ENCODE measurements at regions not wholly inside any gene's neighbourhood (a gene's known extent, or its start where the extent isn't known, plus 50 kb on each side); places are given as distances from the start of the nearest gene placed in this dataset.

DNA sequence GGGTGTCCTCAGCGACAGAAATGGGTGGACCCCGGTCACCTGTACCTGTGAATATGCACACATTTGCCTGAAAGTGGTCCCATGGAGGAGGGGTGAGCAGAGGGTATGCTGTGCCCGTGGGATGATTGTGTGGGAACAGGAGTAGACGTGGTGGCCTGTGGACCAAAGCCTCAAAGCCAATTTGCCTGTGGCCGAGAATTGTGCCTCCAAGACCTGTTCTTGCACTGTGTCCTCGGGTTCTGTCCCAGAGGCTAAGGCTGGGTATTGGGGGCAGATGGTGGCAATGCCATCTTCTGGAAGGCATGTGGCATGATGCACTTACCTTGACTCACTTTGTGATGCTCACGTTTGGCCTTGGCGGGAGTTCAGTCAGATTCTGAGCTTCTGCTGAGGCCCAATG lies 351.0 kb downstream of the TCERG1L start:
- intact Hi-C loops (cut with micrococcal nuclease; ENCODE audit: unreplicated experiment) = no loop called here
- Mint-ChIP-seq H3K4me1 (ENCODE audit: low read depth, unreplicated experiment) (no peaks in the 10 kb centered on the region), H3K27ac (ENCODE audit: unreplicated experiment) (no peak overlapping the region), H3K9me3 (ENCODE audit: low read depth, unreplicated experiment) (peaks cover 6% of the 10 kb centered on the region), H3K27me3 (ENCODE audit: unreplicated experiment) (no peaks in the 10 kb centered on the region), H3K4me3 (ENCODE audit: low read depth, unreplicated experiment) (no peak overlapping the region), H3K36me3 (ENCODE audit: insufficient read depth, unreplicated experiment) (no peaks in the 10 kb centered on the region)
- CTCF ChIA-PET = no interaction called here
- DNase-seq = no peak
- TF ChIP-seq CTCF (IDR thresholded peaks at IDR 0.05; ENCODE audit: unreplicated experiment) = no peak
- BruUV-seq (replicated peaks) = no TSS peak

DNA sequence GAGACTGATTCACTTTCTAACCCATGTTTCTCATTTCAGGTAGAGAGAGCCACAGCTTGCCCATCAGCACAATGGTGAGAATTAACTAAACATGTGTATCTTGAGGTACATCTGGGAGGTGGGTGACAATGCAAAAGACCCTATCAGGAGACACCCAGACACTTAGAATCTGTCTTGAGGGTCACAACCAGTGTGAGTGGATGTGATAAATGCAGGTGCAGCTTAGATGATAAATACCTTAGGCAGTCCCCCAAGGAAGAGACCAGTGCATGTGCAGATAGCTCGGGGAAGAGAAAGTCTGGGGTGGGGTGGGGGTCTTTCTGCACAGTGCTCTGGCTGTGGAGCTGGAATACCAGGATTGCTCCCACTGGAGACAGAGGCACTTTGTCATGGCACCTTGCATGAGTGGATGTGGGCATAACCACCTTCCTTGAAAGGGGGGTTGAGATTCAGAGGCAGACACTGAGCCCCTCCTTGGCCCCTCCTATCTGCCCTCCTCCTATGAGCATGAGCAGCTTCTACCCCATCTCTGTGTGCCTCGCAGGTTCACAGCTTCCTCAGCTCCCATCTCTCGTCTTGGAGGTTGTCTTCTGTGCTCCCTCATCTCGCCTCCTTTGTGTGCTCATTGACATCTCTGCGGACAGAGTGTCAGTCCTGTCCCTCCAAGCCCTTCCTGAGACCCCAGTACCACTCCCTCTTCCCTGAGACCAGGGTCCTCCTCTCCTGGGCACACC lies 349.8 kb downstream of the TCERG1L start:
- H3K27me3 Mint-ChIP-seq (ENCODE audit: unreplicated experiment) = no peaks in the 10 kb centered on the region
- BruUV-seq (replicated peaks) = no TSS peak

GRCh38 chr10:130962240-130963051 lies 349.1 kb downstream of the TCERG1L start:
- peaks cover 8% of the 10 kb centered on the region for H3K9me3 Mint-ChIP-seq (ENCODE audit: low read depth, unreplicated experiment)
- H3K4me3 Mint-ChIP-seq (ENCODE audit: low read depth, unreplicated experiment) = no peak overlapping the region
- BruUV-seq (replicated peaks) = no TSS peak
- no peak for DNase-seq
- H3K4me1 Mint-ChIP-seq (ENCODE audit: low read depth, unreplicated experiment) = no peaks in the 10 kb centered on the region
- CTCF ChIA-PET = no interaction called here
- no peaks in the 10 kb centered on the region for H3K27me3 Mint-ChIP-seq (ENCODE audit: unreplicated experiment)
- H3K36me3 Mint-ChIP-seq (ENCODE audit: insufficient read depth, unreplicated experiment) = no peaks in the 10 kb centered on the region
- H3K27ac Mint-ChIP-seq (ENCODE audit: unreplicated experiment) = no peak overlapping the region
- no peak for TF ChIP-seq CTCF (IDR thresholded peaks at IDR 0.05; ENCODE audit: unreplicated experiment)
- intact Hi-C loops (cut with micrococcal nuclease; ENCODE audit: unreplicated experiment) = no loop called here

More for the DNA sequence above, 349.8 kb downstream of the TCERG1L start:
- Mint-ChIP-seq H3K9me3 (ENCODE audit: low read depth, unreplicated experiment) (peaks cover 6% of the 10 kb centered on the region), H3K27ac (ENCODE audit: unreplicated experiment) (no peak overlapping the region), H3K4me3 (ENCODE audit: low read depth, unreplicated experiment) (no peak overlapping the region), H3K36me3 (ENCODE audit: insufficient read depth, unreplicated experiment) (no peaks in the 10 kb centered on the region), H3K4me1 (ENCODE audit: low read depth, unreplicated experiment) (no peaks in the 10 kb centered on the region)
- no peak for DNase-seq
- intact Hi-C loops (cut with micrococcal nuclease; ENCODE audit: unreplicated experiment) = no loop called here
- TF ChIP-seq CTCF (IDR thresholded peaks at IDR 0.05; ENCODE audit: unreplicated experiment) = no peak
- CTCF ChIA-PET = no interaction called here

DNA sequence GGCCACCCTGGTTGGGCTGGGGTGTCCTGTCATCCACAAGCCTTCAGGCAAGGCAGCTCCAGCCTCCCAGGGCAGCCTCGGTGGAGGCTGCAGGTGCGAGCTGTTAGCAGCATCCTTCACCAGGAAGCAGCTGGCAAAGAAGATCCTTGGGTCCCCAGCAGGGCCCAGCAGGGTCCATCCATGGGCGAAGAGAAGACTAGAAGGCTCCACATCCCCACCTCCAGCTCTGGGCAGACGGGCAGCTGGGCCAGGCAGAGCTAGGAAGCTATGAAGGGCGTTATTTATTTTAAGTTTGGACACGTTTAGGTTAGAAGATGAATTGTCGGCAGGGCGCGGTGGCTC lies 348.5 kb downstream of the TCERG1L start:
- Mint-ChIP-seq H3K9me3 (ENCODE audit: low read depth, unreplicated experiment) (peaks cover 9% of the 10 kb centered on the region), H3K27ac (ENCODE audit: unreplicated experiment) (no peak overlapping the region), H3K4me1 (ENCODE audit: low read depth, unreplicated experiment) (no peaks in the 10 kb centered on the region), H3K4me3 (ENCODE audit: low read depth, unreplicated experiment) (no peak overlapping the region), H3K27me3 (ENCODE audit: unreplicated experiment) (no peaks in the 10 kb centered on the region), H3K36me3 (ENCODE audit: insufficient read depth, unreplicated experiment) (no peaks in the 10 kb centered on the region)
- no peak for TF ChIP-seq CTCF (IDR thresholded peaks at IDR 0.05; ENCODE audit: unreplicated experiment)
- intact Hi-C loops (cut with micrococcal nuclease; ENCODE audit: unreplicated experiment) = no loop called here
- CTCF ChIA-PET = no interaction called here
- no TSS peak for BruUV-seq (replicated peaks)
- DNase-seq = no peak
